ENCODE measurements at regions not wholly inside any gene's neighbourhood (a gene's known extent, or its start where the extent isn't known, plus 50 kb on each side); places are given as distances from the start of the nearest gene placed in this dataset.
A peak's percentile ranks its signal among the peaks of the same experiment; 100 is the strongest.

DNA sequence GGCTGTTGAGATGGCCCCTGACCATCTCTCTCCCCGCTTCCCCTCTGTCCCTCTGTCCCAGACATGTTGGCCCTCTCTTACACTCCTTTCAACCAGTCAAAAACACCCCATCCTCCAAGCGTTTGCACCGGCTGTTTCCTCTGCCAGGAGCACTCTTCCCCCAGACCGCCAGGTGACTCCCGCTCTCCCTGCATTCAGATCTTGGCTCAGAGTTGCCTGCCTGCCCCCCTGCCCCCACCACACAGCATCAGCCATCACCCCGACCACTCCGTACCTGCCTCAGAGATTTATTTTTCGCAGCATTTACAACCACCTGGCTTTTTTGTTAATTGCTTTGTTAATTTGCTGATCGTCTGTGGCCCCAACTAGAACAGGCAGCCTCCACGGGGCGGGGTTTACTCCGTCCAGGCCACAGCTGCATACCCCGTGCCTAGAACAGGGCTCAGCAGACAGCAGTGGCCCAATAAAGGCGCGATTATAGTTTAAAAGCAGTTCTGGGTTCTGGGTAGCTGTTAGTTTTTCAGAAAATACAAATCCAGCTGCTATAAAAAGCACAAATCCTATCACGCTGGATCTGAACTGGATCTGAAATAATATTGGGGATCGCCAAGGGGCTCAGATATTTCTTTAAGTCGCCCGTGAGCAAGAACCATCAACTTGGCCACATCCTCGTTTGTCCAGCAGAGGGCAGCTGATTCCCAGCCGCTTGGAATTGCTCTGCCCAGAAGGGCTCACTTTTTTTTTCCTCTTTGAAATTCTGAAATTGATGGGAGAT is 173.6 kb downstream of the IRF8 start (continued):
- TF ChIP-seq, protein P1, sequence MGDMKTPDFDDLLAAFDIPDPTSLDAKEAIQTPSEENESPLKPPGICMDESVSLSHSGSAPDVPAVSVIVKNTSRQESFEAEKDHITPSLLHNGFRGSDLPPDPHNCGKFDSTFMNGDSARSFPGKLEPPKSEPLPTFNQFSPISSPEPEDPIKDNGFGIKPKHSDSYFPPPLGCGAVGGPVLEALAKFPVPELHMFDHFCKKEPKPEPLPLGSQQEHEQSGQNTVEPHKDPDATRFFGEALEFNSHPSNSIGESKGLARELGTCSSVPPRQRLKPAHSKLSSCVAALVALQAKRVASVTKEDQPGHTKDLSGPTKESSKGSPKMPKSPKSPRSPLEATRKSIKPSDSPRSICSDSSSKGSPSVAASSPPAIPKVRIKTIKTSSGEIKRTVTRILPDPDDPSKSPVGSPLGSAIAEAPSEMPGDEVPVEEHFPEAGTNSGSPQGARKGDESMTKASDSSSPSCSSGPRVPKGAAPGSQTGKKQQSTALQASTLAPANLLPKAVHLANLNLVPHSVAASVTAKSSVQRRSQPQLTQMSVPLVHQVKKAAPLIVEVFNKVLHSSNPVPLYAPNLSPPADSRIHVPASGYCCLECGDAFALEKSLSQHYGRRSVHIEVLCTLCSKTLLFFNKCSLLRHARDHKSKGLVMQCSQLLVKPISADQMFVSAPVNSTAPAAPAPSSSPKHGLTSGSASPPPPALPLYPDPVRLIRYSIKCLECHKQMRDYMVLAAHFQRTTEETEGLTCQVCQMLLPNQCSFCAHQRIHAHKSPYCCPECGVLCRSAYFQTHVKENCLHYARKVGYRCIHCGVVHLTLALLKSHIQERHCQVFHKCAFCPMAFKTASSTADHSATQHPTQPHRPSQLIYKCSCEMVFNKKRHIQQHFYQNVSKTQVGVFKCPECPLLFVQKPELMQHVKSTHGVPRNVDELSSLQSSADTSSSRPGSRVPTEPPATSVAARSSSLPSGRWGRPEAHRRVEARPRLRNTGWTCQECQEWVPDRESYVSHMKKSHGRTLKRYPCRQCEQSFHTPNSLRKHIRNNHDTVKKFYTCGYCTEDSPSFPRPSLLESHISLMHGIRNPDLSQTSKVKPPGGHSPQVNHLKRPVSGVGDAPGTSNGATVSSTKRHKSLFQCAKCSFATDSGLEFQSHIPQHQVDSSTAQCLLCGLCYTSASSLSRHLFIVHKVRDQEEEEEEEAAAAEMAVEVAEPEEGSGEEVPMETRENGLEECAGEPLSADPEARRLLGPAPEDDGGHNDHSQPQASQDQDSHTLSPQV (IDR thresholded peaks at IDR 0.05): 0 out of 2 replicates have a peak, but pooled peaks have one; percentile 14
- TF ChIP-seq TCF7 (IDR thresholded peaks at IDR 0.05; ENCODE audit: borderline replicate concordance): no peak
- TF ChIP-seq WRNIP1 (IDR thresholded peaks at IDR 0.05; ENCODE audit: borderline replicate concordance, low read depth, low read length): no peak
- TF ChIP-seq, protein P2, sequence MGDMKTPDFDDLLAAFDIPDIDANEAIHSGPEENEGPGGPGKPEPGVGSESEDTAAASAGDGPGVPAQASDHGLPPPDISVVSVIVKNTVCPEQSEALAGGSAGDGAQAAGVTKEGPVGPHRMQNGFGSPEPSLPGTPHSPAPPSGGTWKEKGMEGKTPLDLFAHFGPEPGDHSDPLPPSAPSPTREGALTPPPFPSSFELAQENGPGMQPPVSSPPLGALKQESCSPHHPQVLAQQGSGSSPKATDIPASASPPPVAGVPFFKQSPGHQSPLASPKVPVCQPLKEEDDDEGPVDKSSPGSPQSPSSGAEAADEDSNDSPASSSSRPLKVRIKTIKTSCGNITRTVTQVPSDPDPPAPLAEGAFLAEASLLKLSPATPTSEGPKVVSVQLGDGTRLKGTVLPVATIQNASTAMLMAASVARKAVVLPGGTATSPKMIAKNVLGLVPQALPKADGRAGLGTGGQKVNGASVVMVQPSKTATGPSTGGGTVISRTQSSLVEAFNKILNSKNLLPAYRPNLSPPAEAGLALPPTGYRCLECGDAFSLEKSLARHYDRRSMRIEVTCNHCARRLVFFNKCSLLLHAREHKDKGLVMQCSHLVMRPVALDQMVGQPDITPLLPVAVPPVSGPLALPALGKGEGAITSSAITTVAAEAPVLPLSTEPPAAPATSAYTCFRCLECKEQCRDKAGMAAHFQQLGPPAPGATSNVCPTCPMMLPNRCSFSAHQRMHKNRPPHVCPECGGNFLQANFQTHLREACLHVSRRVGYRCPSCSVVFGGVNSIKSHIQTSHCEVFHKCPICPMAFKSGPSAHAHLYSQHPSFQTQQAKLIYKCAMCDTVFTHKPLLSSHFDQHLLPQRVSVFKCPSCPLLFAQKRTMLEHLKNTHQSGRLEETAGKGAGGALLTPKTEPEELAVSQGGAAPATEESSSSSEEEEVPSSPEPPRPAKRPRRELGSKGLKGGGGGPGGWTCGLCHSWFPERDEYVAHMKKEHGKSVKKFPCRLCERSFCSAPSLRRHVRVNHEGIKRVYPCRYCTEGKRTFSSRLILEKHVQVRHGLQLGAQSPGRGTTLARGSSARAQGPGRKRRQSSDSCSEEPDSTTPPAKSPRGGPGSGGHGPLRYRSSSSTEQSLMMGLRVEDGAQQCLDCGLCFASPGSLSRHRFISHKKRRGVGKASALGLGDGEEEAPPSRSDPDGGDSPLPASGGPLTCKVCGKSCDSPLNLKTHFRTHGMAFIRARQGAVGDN (IDR thresholded peaks at IDR 0.05): no peak
- TF ChIP-seq, protein P3, sequence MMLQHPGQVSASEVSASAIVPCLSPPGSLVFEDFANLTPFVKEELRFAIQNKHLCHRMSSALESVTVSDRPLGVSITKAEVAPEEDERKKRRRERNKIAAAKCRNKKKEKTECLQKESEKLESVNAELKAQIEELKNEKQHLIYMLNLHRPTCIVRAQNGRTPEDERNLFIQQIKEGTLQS (IDR thresholded peaks at IDR 0.05; ENCODE audit: borderline replicate concordance, extremely low read depth, low read depth, low read length): no peak
- TF ChIP-seq ZNF622 (IDR thresholded peaks at IDR 0.05): no peak
- TF ChIP-seq, protein P4, sequence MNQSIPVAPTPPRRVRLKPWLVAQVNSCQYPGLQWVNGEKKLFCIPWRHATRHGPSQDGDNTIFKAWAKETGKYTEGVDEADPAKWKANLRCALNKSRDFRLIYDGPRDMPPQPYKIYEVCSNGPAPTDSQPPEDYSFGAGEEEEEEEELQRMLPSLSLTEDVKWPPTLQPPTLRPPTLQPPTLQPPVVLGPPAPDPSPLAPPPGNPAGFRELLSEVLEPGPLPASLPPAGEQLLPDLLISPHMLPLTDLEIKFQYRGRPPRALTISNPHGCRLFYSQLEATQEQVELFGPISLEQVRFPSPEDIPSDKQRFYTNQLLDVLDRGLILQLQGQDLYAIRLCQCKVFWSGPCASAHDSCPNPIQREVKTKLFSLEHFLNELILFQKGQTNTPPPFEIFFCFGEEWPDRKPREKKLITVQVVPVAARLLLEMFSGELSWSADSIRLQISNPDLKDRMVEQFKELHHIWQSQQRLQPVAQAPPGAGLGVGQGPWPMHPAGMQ (IDR thresholded peaks at IDR 0.05; ENCODE audit: borderline replicate concordance): no peak
- no peak for TF ChIP-seq RBBP5 (conservative IDR thresholded peaks at IDR 0.05)
- no peak for TF ChIP-seq FOS (IDR thresholded peaks at IDR 0.05; ENCODE audit: borderline replicate concordance, extremely low read depth, insufficient read length)
- no peak for TF ChIP-seq ZBED1 (IDR thresholded peaks at IDR 0.05; ENCODE audit: borderline replicate concordance)
- no peak for TF ChIP-seq ESRRA (IDR thresholded peaks at IDR 0.05; ENCODE audit: low read length)
- no peak for TF ChIP-seq NFYA (IDR thresholded peaks at IDR 0.05; ENCODE audit: borderline replicate concordance, low read depth, low read length)
- TF ChIP-seq ZNF384 (IDR thresholded peaks at IDR 0.05; ENCODE audit: borderline replicate concordance, low read depth, low read length): peak; percentile 87
- TF ChIP-seq YBX1 (IDR thresholded peaks at IDR 0.05): no peak
- TF ChIP-seq IKZF2 (IDR thresholded peaks at IDR 0.05): no peak

All from GM12878 (cell line).